Lower leg skin (tissue), 3 donors: ENCODE measurements at regions not wholly inside any gene's neighbourhood (a gene's known extent, or its start where the extent isn't known, plus 50 kb on each side); places are given as distances from the start of the nearest gene placed in this dataset.

Source experiments
- POLR2A ChIP-seq, 2 donors: fragments of 450-650 bp; IDR thresholded peaks; one replicate each; pipeline ENCODE4 v1.6.1; 2016 to 2017; ENCODE audit warnings: antibody characterized with exemption in 2 of 2, mild to moderate bottlenecking in 1 of 2, moderate library complexity in 1 of 2
- TF ChIP-seq, protein P1 (sequence below), 3 donors: fragments of 450-650 bp; IDR thresholded peaks; one replicate each; pipeline ENCODE4 v1.5.1; 2016; ENCODE audit warnings: antibody characterized with exemption in 3 of 3, mild to moderate bottlenecking in 3 of 3, moderate library complexity in 2 of 3

DNA sequence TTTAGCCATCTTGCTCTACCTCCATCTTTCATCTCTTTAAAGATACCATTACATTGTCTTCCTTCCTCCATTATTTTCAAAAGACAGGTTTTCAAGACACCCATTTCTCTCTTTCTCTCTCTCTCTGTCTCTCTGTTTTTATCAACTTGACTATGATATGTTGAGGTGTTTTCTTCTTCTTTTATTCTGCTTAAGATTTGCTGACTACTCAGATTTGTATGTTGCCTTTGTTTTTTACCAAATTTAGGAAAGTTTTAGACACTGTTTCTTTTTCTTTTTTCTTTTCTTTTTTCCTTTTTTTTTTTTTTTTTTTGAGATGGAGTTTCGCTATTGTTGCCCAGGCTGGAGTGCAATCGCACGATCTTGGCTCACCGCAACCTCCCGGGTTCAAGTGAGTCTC is 647.5 kb upstream of the VRK2 start:
- TF ChIP-seq, protein P1, sequence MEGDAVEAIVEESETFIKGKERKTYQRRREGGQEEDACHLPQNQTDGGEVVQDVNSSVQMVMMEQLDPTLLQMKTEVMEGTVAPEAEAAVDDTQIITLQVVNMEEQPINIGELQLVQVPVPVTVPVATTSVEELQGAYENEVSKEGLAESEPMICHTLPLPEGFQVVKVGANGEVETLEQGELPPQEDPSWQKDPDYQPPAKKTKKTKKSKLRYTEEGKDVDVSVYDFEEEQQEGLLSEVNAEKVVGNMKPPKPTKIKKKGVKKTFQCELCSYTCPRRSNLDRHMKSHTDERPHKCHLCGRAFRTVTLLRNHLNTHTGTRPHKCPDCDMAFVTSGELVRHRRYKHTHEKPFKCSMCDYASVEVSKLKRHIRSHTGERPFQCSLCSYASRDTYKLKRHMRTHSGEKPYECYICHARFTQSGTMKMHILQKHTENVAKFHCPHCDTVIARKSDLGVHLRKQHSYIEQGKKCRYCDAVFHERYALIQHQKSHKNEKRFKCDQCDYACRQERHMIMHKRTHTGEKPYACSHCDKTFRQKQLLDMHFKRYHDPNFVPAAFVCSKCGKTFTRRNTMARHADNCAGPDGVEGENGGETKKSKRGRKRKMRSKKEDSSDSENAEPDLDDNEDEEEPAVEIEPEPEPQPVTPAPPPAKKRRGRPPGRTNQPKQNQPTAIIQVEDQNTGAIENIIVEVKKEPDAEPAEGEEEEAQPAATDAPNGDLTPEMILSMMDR (IDR thresholded peaks at IDR 0.05): no peak
- no peak for TF ChIP-seq POLR2A (IDR thresholded peaks at IDR 0.05)
